ENCODE measurements at regions not wholly inside any gene's neighbourhood (a gene's known extent, or its start where the extent isn't known, plus 50 kb on each side); places are given as distances from the start of the nearest gene placed in this dataset.

DNA sequence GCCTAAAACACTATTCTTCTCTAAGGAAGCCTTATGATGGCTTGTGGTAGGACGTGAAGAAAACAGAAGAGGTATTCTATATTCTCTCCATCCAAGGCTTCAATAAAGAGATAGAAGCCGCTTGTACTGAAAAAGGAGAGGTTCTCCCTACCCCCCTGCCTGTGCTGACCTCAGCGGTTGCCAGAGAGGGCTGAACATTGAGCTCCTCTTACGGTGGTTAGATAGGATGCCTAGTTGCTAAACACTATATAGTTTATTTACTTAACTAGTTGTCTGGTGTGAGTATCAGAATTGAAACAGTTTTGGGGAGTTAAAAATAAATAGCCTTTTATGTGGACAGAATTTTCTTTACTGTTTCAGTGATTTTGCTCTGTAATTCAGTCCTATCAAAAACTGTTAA lies 112.2 kb downstream of the TFPI2 start:
- POLR2A ChIA-PET: no interaction called here
- H3K9me3 ChIP-seq (ENCODE audit: control insufficient read depth, insufficient read depth, low read length): no peaks in the 10 kb centered on the region
- H3K4me3 ChIP-seq (ENCODE audit: low read depth, low read length): no peak overlapping the region
- DNase-seq (ENCODE audit: low read depth, low spot score): no peak
- TF ChIP-seq, protein P1, sequence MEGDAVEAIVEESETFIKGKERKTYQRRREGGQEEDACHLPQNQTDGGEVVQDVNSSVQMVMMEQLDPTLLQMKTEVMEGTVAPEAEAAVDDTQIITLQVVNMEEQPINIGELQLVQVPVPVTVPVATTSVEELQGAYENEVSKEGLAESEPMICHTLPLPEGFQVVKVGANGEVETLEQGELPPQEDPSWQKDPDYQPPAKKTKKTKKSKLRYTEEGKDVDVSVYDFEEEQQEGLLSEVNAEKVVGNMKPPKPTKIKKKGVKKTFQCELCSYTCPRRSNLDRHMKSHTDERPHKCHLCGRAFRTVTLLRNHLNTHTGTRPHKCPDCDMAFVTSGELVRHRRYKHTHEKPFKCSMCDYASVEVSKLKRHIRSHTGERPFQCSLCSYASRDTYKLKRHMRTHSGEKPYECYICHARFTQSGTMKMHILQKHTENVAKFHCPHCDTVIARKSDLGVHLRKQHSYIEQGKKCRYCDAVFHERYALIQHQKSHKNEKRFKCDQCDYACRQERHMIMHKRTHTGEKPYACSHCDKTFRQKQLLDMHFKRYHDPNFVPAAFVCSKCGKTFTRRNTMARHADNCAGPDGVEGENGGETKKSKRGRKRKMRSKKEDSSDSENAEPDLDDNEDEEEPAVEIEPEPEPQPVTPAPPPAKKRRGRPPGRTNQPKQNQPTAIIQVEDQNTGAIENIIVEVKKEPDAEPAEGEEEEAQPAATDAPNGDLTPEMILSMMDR (IDR thresholded peaks at IDR 0.05; ENCODE audit: low read depth, low read length): no peak
- H3K27ac ChIP-seq (ENCODE audit: low read depth, low read length): no peak overlapping the region
- no peaks in the 10 kb centered on the region for H3K27me3 ChIP-seq (ENCODE audit: control insufficient read depth, insufficient read depth, low read length)
- CTCF ChIA-PET: no interaction called here

DNA sequence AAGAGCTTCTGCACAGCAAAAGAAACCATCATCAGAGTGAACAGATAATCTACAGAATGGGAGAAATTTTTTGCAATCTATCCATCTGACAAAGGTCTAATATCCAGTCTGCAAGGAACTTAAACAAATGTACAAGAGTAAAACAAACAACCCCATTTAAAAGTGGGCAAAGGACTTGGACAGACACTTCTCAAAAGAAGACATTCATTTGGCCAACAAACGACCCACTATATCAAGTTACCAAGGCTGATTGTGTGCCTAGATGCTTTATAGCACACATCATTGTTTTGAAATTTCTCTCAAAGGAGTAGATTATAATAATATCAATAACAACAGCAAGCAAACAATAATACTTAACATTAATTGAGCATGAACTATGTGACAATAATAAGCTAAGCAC lies 117.1 kb downstream of the TFPI2 start:
- Histone ChIP-seq H3K27ac (ENCODE audit: low read depth, low read length) (no peak overlapping the region), H3K4me3 (ENCODE audit: low read depth, low read length) (no peak overlapping the region), H3K27me3 (ENCODE audit: control insufficient read depth, insufficient read depth, low read length) (no peaks in the 10 kb centered on the region), H3K9me3 (ENCODE audit: control insufficient read depth, insufficient read depth, low read length) (no peaks in the 10 kb centered on the region)
- TF ChIP-seq, protein P1 (IDR thresholded peaks at IDR 0.05; ENCODE audit: low read depth, low read length): no peak
- CTCF ChIA-PET: no interaction called here
- POLR2A ChIA-PET: no interaction called here
- DNase-seq (ENCODE audit: low read depth, low spot score): no peak

DNA sequence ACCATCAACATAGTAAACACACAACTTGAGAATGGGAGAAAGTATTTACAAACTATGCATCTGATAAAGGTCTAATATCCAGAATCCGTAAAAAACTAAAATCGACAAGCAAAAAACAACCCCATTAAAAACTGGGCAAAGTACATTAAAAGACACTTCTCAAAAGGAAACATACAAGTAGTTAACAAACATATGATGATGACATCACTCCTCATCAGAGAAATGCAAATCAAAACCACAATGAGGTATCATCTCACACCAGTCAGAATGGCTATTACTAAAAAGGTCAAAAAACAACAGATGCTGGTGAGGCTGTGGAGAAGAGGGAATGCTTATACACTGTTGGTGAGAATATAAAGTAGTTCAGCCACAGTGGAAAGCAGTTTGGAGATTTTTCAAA lies 125.1 kb downstream of the TFPI2 start:
- TF ChIP-seq, protein P1 (IDR thresholded peaks at IDR 0.05; ENCODE audit: low read depth, low read length): no peak
- no peaks in the 10 kb centered on the region for H3K27me3 ChIP-seq (ENCODE audit: control insufficient read depth, insufficient read depth, low read length)
- POLR2A ChIA-PET: no interaction called here

DNA sequence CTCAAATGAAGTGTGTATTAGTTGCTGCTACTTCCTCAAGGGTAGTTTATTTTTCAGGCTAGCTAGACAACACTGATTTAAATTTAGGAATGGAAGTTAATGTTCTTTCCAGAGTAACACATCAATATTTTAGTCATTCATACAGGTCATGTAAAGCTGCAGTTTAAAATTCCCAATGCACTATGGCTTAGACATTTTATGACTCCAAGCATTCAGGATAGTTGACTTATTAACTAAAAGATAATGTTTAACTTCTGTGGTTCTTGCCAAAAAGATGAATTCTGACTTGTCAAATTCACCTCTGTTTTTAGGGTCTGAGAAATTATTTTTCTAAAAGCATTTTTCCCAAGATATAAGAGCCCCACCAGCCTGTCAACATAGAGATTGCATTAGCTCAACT lies 131.9 kb downstream of the TFPI2 start:
- TF ChIP-seq, protein P1 (IDR thresholded peaks at IDR 0.05; ENCODE audit: low read depth, low read length): no peak
- H3K27me3 ChIP-seq (ENCODE audit: control insufficient read depth, insufficient read depth, low read length): no peaks in the 10 kb centered on the region
- CTCF ChIA-PET: no interaction called here
- H3K4me3 ChIP-seq (ENCODE audit: low read depth, low read length): no peak overlapping the region
- POLR2A ChIA-PET: no interaction called here
- no peaks in the 10 kb centered on the region for H3K9me3 ChIP-seq (ENCODE audit: control insufficient read depth, insufficient read depth, low read length)
- no peak for DNase-seq (ENCODE audit: low read depth, low spot score)
- H3K27ac ChIP-seq (ENCODE audit: low read depth, low read length): no peak overlapping the region

More for the DNA sequence above, 125.1 kb downstream of the TFPI2 start:
- Histone ChIP-seq H3K9me3 (ENCODE audit: control insufficient read depth, insufficient read depth, low read length) (no peaks in the 10 kb centered on the region), H3K27ac (ENCODE audit: low read depth, low read length) (no peak overlapping the region), H3K4me3 (ENCODE audit: low read depth, low read length) (no peak overlapping the region)
- DNase-seq (ENCODE audit: low read depth, low spot score): no peak
- CTCF ChIA-PET: no interaction called here

DNA sequence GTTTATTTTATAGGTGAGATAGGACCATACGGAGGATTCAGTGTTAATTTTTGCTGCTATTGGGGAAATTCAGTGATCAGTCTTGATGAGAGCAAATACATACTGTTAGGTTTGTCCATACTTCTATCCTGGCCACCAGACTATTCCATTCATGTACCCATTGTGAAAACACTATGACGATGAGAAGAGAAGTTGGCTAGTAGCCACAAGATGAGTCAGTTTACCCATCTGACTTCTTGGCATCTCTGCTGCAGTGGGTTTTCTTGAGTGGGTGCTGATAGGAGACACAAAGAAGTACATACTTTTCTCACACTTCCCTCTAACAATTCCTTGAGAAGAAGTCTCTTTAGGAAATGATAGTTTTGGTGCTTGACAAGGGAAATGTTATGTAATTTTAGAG lies 133.1 kb downstream of the TFPI2 start:
- no peak for DNase-seq (ENCODE audit: low read depth, low spot score)
- H3K9me3 ChIP-seq (ENCODE audit: control insufficient read depth, insufficient read depth, low read length): no peaks in the 10 kb centered on the region
- ChIA-PET CTCF (no interaction called here), POLR2A (no interaction called here)
- H3K27me3 ChIP-seq (ENCODE audit: control insufficient read depth, insufficient read depth, low read length): no peaks in the 10 kb centered on the region
- H3K4me3 ChIP-seq (ENCODE audit: low read depth, low read length): no peak overlapping the region
- no peak overlapping the region for H3K27ac ChIP-seq (ENCODE audit: low read depth, low read length)
- TF ChIP-seq, protein P1 (IDR thresholded peaks at IDR 0.05; ENCODE audit: low read depth, low read length): no peak
